Peyer's patch (tissue), 4 donors: ENCODE measurements at regions not wholly inside any gene's neighbourhood (a gene's known extent, or its start where the extent isn't known, plus 50 kb on each side); places are given as distances from the start of the nearest gene placed in this dataset.

Source experiments
- DNase-seq, 3 donors: peaks; one replicate each; pipeline ENCODE4 v3.0.0-alpha.2; 2017 to 2019
- H3K27ac ChIP-seq, 4 donors: fragments of 200-600 bp; sonication (generic); one replicate each; pipeline ENCODE4 v1.5.1; 2016 to 2019
- H3K27me3 ChIP-seq, 2 donors: fragments of 200-600 bp; sonication (generic); one replicate each; pipeline ENCODE4 v1.5.1; 2019
- H3K36me3 ChIP-seq, 3 donors: fragments of 200-600 bp; sonication (generic); one replicate each; pipeline ENCODE4 v1.5.1; 2016 to 2019
- H3K4me1 ChIP-seq, 4 donors: fragments of 200-600 bp; sonication (generic); one replicate each; pipeline ENCODE4 v1.5.1; 2016 to 2019
- H3K4me3 ChIP-seq, 4 donors: fragments of 200-600 bp; sonication (generic); 1 replicate in 3 of 4; 2 replicates in 1 of 4; pipeline ENCODE4 v1.5.1; 2016 to 2019; ENCODE audit warnings: mild to moderate bottlenecking in 1 of 4
- H3K9me3 ChIP-seq, 4 donors: fragments of 200-600 bp; sonication (generic); one replicate each; pipeline ENCODE4 v1.5.1; 2016 to 2019; ENCODE audit warnings: mild to moderate bottlenecking in 1 of 4
- CTCF ChIP-seq, 6 experiments: fragments of 450-650 bp in 4 of 6; fragments of 200-600 bp in 2 of 6; sonication (generic) in 1 of 6; IDR thresholded peaks; one replicate each; pipeline ENCODE4 v1.5.1; 2017 to 2019; ENCODE audit warnings: antibody characterized with exemption in 6 of 6, mild to moderate bottlenecking in 3 of 6, moderate library complexity in 1 of 6
- POLR2A ChIP-seq, 2 donors: fragments of 450-650 bp; IDR thresholded peaks; one replicate each; pipeline ENCODE4 v1.5.1; 2017; ENCODE audit warnings: antibody characterized with exemption in 2 of 2, mild to moderate bottlenecking in 2 of 2, moderate library complexity in 2 of 2

GRCh38 chr6:91982559-91982958, 1395.7 kb upstream of the MAP3K7 start:
- Histone ChIP-seq H3K4me3 (no peak overlapping the region), H3K27me3 (no peaks in the 10 kb centered on the region), H3K4me1 (no peaks in the 10 kb centered on the region), H3K27ac (no peak overlapping the region), H3K36me3 (no peaks in the 10 kb centered on the region), H3K9me3 (no peaks in the 10 kb centered on the region)
- DNase-seq = no peak
- TF ChIP-seq CTCF (IDR thresholded peaks at IDR 0.05) (no peak), POLR2A (IDR thresholded peaks at IDR 0.05) (no peak)

GRCh38 chr6:91976797-91977196, 1389.9 kb upstream of the MAP3K7 start:
- TF ChIP-seq POLR2A (IDR thresholded peaks at IDR 0.05) (no peak), CTCF (IDR thresholded peaks at IDR 0.05) (no peak)
- no peaks in the 10 kb centered on the region for H3K9me3 ChIP-seq
- no peaks in the 10 kb centered on the region for H3K27me3 ChIP-seq
- H3K36me3 ChIP-seq = no peaks in the 10 kb centered on the region
- no peak for DNase-seq
- H3K4me3 ChIP-seq = no peak overlapping the region
- no peaks in the 10 kb centered on the region for H3K4me1 ChIP-seq
- H3K27ac ChIP-seq = no peak overlapping the region

GRCh38 chr6:91970700-91971099, 1383.8 kb upstream of the MAP3K7 start:
- DNase-seq = no peak
- no peak overlapping the region for H3K27ac ChIP-seq
- no peaks in the 10 kb centered on the region for H3K4me1 ChIP-seq
- TF ChIP-seq POLR2A (IDR thresholded peaks at IDR 0.05) (no peak), CTCF (IDR thresholded peaks at IDR 0.05) (no peak)
- no peaks in the 10 kb centered on the region for H3K27me3 ChIP-seq
- H3K36me3 ChIP-seq = no peaks in the 10 kb centered on the region
- H3K4me3 ChIP-seq = no peak overlapping the region
- H3K9me3 ChIP-seq = peaks cover 0 to 7% (median 0%) of the 10 kb centered on the region in 4 donors

GRCh38 chr6:91965872-91966271, 1379.0 kb upstream of the MAP3K7 start:
- no peak for DNase-seq
- no peaks in the 10 kb centered on the region for H3K27me3 ChIP-seq
- peaks cover 0 to 8% (median 0%) of the 10 kb centered on the region in 4 donors for H3K9me3 ChIP-seq
- no peak overlapping the region for H3K27ac ChIP-seq
- H3K4me3 ChIP-seq = no peak overlapping the region
- no peaks in the 10 kb centered on the region for H3K36me3 ChIP-seq
- no peaks in the 10 kb centered on the region for H3K4me1 ChIP-seq
- TF ChIP-seq CTCF (IDR thresholded peaks at IDR 0.05) (no peak), POLR2A (IDR thresholded peaks at IDR 0.05) (no peak)

- H3K9me3 ChIP-seq = peaks cover 0 to 8% (median 0%) of the 10 kb centered on the region in 4 donors
- TF ChIP-seq POLR2A (IDR thresholded peaks at IDR 0.05) = no peak
- no peak for TF ChIP-seq CTCF (IDR thresholded peaks at IDR 0.05)
- no peaks in the 10 kb centered on the region for H3K36me3 ChIP-seq
- no peaks in the 10 kb centered on the region for H3K27me3 ChIP-seq
- H3K4me1 ChIP-seq = no peaks in the 10 kb centered on the region
- no peak overlapping the region for H3K27ac ChIP-seq
- H3K4me3 ChIP-seq = no peak overlapping the region
- no peak for DNase-seq
These were observed 1374.8 kb upstream of the MAP3K7 start for GRCh38 chr6:91961671-91962070.

GRCh38 chr6:91961236-91961635, 1374.4 kb upstream of the MAP3K7 start:
- H3K4me3 ChIP-seq = no peak overlapping the region
- H3K36me3 ChIP-seq = no peaks in the 10 kb centered on the region
- H3K27me3 ChIP-seq = no peaks in the 10 kb centered on the region
- no peak for DNase-seq
- H3K9me3 ChIP-seq = peaks cover 0 to 7% (median 0%) of the 10 kb centered on the region in 4 donors
- H3K27ac ChIP-seq = no peak overlapping the region
- TF ChIP-seq CTCF (IDR thresholded peaks at IDR 0.05) (no peak), POLR2A (IDR thresholded peaks at IDR 0.05) (no peak)
- no peaks in the 10 kb centered on the region for H3K4me1 ChIP-seq
